GM08714 (cell line): ENCODE measurements at regions not wholly inside any gene's neighbourhood (a gene's known extent, or its start where the extent isn't known, plus 50 kb on each side); places are given as distances from the start of the nearest gene placed in this dataset.
"Not testable (repeated sequence)": the region's sequence is repeated elsewhere in the genome, so short reads cannot be mapped to it uniquely, and the experiment has no call there.

Experiments
- H3K4me3 ChIP-seq: fragments of 200-500 bp; sonication (Bioruptor generic); 2 replicates; pipeline ENCODE4 v1.5.1; 2014; ENCODE audit warnings: mild to moderate bottlenecking, low read length, inconsistent platforms
- ZNF274 ChIP-seq: IDR thresholded peaks from 2 replicates; pipeline ENCODE4 v1.6.1; 2012; ENCODE audit warnings: mild to moderate bottlenecking, low read depth, low read length

DNA sequence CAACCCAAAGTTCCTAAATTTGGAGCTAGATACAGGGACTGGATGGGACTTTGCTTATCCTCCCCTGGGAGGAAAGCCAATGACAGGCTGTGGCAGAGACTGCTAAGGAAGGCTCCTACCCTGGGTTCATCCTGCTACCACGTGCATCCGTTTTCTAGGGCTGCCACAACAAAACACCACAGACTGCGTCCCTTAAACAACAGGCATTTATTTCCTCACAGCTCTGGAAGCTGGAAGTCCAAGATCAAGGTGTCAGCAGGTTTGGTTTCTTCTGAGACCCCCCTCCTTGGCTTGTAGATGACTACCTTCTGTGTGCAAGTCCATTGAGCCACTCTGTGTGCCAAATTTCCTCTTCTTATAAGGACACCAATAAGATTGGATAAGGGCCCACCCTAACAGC lies 263.9 kb downstream of the FAM43A start:
- TF ChIP-seq ZNF274: no peak
- H3K4me3 ChIP-seq: no peak overlapping the region

DNA sequence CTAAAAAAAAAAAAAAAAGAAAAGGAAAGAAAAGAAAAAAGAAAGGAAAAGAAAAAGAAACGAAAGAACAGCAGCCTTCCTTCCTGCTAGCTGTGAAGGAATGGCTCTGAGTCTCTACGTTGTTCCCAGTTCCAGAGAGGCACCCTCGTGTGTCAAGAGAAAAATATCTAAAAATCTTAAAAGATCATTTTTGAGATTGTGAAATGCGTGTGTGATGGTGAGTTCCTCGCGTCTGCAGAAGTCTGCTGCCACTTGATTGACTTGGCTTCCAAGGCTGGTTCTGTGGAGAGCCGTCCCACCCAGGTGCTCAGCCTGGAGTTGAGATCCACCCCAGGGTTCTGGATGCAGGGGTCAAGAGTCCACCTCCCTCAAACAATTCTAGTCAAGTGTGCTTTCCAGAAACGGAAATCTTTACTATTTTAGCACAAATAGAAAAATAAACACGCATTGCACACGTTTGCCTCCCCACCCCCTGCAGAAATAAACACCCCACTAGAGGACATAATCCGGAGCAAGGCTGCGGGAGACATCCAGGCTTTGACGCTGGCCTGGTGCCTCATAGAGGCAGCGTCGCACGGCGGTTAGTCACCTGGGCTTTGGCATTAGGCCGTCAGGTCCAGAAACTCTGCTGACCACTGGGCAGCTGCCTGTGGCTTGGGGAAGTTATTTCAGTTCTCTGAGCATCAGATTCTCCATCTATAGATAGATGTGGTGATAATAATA lies 265.4 kb downstream of the FAM43A start:
- H3K4me3 ChIP-seq: no peak overlapping the region
- TF ChIP-seq ZNF274: no peak

DNA sequence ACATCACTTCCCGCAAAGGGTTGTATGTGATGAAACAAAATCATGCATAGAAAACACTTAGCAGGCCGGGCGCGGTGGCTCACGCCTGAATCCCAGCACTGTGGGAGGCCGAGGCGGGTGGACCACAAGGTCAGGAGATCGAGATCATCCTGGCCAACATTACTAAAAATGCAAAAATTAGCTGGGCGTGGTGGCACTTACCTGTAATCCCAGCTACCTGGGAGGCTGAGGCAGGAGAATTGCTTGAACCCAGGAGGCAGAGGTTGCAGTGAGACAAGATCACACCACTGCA lies 265.9 kb downstream of the FAM43A start:
- H3K4me3 ChIP-seq: not testable (repeated sequence)

GRCh38 chr3:194951931-194952582 lies 266.4 kb downstream of the FAM43A start:
- H3K4me3 ChIP-seq: no peak overlapping the region
- TF ChIP-seq ZNF274: no peak

- TF ChIP-seq ZNF274: no peak
- H3K4me3 ChIP-seq: no peak overlapping the region
Observed at GRCh38 chr3:194952841-194953241, 267.2 kb downstream of the FAM43A start.

- no peak for TF ChIP-seq ZNF274
- no peak overlapping the region for H3K4me3 ChIP-seq
Observed at GRCh38 chr3:194953291-194953690, 267.6 kb downstream of the FAM43A start.

DNA sequence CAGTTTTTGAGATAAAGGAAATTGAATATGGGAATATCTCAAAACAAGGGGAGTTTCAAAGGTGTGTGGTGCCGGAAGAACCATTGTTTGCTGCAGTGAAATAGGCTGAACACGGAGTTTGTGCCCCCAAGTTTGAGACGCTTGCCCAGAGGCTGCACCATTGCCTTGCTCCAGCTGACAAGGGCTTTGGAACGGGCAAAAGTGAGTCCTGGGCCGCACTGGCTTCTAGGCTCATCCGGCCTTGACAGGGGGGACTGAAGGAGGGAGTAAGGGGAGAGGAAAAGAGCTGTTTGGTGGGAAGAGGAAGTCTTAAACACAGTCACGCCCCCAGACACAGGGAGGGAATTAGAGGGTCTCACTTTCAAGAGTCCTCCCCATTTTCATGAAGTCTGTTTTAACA lies 269.9 kb downstream of the FAM43A start:
- no peak for TF ChIP-seq ZNF274
- no peak overlapping the region for H3K4me3 ChIP-seq

GRCh38 chr3:194955979-194956696 lies 270.5 kb downstream of the FAM43A start:
- H3K4me3 ChIP-seq: no peak overlapping the region
- TF ChIP-seq ZNF274: no peak

DNA sequence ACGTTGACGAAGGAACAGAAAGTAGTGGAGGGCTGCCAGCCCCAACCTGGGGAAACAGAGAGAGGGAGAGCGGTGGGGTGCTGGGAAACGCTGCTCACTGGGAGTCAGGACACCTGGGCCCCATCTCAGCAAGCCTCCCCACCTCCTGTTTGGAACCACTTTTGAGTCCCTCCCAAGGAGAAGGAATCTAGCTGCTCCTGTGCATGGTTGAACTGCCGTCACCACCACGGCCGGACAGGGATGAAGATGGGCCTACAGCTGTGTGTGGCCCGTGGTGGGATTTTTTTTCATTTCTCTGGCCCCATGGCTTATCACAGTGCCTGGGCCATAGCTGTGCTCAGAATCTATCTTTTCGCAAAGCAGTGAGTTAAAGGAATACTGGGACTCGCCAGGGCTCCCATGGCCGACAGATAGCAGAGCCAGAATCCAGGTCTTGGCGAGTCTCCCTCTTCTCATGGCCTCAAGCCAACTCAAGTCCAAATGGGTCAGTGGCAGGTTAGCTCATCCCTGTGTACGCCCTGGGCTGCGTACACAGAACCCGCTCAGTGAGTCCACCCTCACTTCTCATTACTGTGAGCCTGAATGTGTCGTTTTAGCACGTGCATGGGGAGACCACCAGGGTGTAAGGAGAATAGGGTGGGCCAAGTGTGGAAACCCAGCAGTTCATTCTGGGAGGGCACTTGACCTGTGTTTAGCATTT lies 271.2 kb downstream of the FAM43A start:
- no peak for TF ChIP-seq ZNF274
- no peak overlapping the region for H3K4me3 ChIP-seq

DNA sequence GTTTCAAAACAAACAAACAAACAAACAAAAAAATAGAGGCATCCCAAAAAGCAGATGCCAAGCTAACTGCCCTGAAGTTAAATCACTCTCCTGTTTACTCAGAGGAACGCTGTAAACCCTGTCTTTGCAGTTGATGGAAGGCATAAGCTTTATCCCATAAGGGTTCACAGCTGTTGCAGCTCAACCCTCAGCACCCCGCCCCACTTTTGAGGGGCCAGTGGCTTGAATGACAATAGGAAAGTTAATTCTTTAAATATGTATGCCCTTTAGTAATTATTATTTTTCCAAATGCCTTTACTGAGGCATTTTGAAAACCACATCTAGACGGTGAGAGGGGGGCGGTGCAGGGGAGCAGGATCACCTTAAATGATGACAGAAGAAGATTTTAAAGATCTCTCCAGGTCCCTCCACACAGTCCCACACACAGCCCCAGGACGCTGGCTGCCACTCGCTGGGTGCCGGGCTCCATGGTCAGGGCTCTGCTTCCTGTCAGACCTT lies 272.1 kb downstream of the FAM43A start:
- no peak for TF ChIP-seq ZNF274
- H3K4me3 ChIP-seq: no peak overlapping the region

DNA sequence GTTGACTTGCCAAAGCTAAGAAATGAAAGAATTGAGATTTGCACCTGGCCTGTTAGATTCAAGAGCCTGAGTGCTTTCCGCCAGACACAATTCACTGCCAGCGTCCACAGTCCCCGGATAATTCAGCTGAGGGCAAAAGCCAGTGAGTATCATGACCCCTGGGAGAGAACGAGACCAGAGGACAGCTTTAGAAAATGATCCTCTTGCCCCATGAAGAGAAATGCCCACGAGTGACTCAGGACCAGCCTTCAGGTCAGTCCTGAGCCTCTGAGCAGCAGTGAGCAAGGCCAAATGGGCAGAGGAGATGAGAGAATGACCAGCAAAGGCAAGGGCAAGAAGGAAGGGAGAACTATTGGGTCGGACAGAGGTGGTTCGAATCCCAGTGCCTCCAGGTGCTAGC lies 273.5 kb downstream of the FAM43A start:
- no peak for TF ChIP-seq ZNF274
- no peak overlapping the region for H3K4me3 ChIP-seq

GRCh38 chr3:194959666-194960065 lies 274.0 kb downstream of the FAM43A start:
- H3K4me3 ChIP-seq: not testable (repeated sequence)

DNA sequence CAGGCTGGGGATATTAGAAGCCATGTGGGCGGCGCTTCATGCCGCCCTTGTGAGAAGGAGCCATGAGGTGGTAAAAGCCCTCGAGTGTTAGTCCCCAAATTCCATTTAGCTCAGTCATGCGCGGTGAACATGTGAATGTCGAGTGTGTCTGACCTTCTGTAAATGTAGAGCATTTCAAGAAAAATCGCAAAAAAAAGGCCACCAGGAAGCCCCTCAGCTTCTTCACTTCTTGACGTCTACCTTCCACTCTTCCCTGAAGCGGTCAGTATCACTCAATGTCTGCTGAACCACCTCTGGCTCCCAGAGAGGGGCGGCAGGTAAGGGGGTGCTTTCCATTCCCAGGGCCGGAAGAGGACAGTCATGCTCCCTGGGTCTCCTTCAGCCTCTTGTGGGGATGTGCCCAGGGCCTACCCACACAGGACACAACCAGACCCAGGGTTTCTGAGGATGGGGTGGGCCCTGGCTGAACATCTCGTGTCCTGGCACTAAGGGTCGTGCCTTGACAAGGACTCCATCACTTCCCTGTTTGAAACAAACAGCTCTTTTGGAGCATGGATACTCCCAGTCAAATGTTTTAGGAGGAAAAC lies 274.9 kb downstream of the FAM43A start:
- no peak for TF ChIP-seq ZNF274
- H3K4me3 ChIP-seq: no peak overlapping the region

GRCh38 chr3:194961149-194961548 lies 275.5 kb downstream of the FAM43A start:
- TF ChIP-seq ZNF274: no peak
- H3K4me3 ChIP-seq: no peak overlapping the region
